SU-DHL-6 (cell line): ENCODE measurements at regions not wholly inside any gene's neighbourhood (a gene's known extent, or its start where the extent isn't known, plus 50 kb on each side); places are given as distances from the start of the nearest gene placed in this dataset.

Source experiments
- H2AFZ ChIP-seq: fragments of 200-600 bp; sonication (generic); 2 replicates; pipeline ENCODE4 v1.6.1; 2014; ENCODE audit warnings: low read depth, mild to moderate bottlenecking, moderate library complexity, mixed read lengths, antibody characterized with exemption, low read length; ENCODE audit not compliant: severe bottlenecking
- H3F3A ChIP-seq: fragments of 200-600 bp; shearing (Covaris generic); 2 replicates; pipeline ENCODE4 v1.6.0; 2016; ENCODE audit warnings: antibody characterized with exemption, mild to moderate bottlenecking; ENCODE audit not compliant: insufficient read depth
- H3K27ac ChIP-seq: fragments of 200-600 bp; sonication (generic); 2 replicates; pipeline ENCODE4 v1.5.1; 2016; ENCODE audit warnings: low read depth, mild to moderate bottlenecking, low read length, moderate library complexity, mixed read lengths
- H3K27me3 ChIP-seq: fragments of 200-600 bp; sonication (generic), shearing (Covaris generic); 2 replicates; pipeline ENCODE4 v1.6.0; 2014; ENCODE audit warnings: mild to moderate bottlenecking, low read length
- H3K36me3 ChIP-seq: fragments of 200-600 bp; sonication (generic); 2 replicates; pipeline ENCODE4 v1.6.1; 2014; ENCODE audit warnings: mild to moderate bottlenecking, low read length, mixed read lengths
- H3K4me2 ChIP-seq: fragments of 300-600, 200-600 bp; shearing (Covaris generic), sonication (generic); 2 replicates; pipeline ENCODE4 v1.6.0; 2014; ENCODE audit warnings: low read length, low read depth, mild to moderate bottlenecking; ENCODE audit not compliant: poor library complexity, severe bottlenecking
- H3K4me3 ChIP-seq: fragments of 200-600 bp; sonication (generic); 2 replicates; pipeline ENCODE4 v1.5.1; 2014; ENCODE audit warnings: antibody characterized with exemption, low read length, mild to moderate bottlenecking, mixed read lengths; ENCODE audit not compliant: insufficient read depth, poor library complexity, severe bottlenecking
- H3K79me2 ChIP-seq: fragments of 200-600 bp; sonication (generic); 2 replicates; pipeline ENCODE4 v1.6.1; 2014; ENCODE audit warnings: mild to moderate bottlenecking, low read length, moderate library complexity; ENCODE audit not compliant: insufficient read depth
- H3K9ac ChIP-seq: fragments of 200-600 bp; sonication (generic); 2 replicates; pipeline ENCODE4 v1.7.0; 2014; ENCODE audit warnings: mild to moderate bottlenecking, low read length
- H3K9me2 ChIP-seq: fragments of 200-600 bp; sonication (generic); replicated peaks from 2 replicates; pipeline ENCODE4 v1.6.1; 2014; ENCODE audit warnings: low read length; ENCODE audit not compliant: insufficient read depth
- H3K9me3 ChIP-seq: fragments of 200-600 bp; sonication (generic); 2 replicates; pipeline ENCODE4 v1.6.1; 2014; ENCODE audit warnings: low read length, mixed read lengths; ENCODE audit not compliant: insufficient read depth
- H4K20me1 ChIP-seq: fragments of 200-600 bp; sonication (generic); 2 replicates; pipeline ENCODE4 v1.6.1; 2014; ENCODE audit warnings: low read depth, mild to moderate bottlenecking, antibody characterized with exemption, low read length, moderate library complexity, mixed read lengths
- CTCF ChIP-seq: fragments of 200-600 bp; sonication (generic); IDR thresholded peaks from one replicate; pipeline ENCODE4 v1.5.1; 2017; ENCODE audit warnings: antibody characterized with exemption, mild to moderate bottlenecking, low read length, moderate library complexity; ENCODE audit not compliant: insufficient read depth, poor library complexity, severe bottlenecking
- EZH2phosphoT487 ChIP-seq: fragments of 200-600 bp; sonication (generic), shearing (Covaris generic); conservative IDR thresholded peaks from 2 replicates; pipeline ENCODE4 v1.6.1; 2018; ENCODE audit warnings: mild to moderate bottlenecking, antibody characterized with exemption, low read length, moderate library complexity, mixed read lengths

- H3K9ac ChIP-seq = no peak overlapping the region
- no peaks in the 10 kb centered on the region for H3F3A ChIP-seq
- H3K27ac ChIP-seq = no peak overlapping the region
- H3K9me2 ChIP-seq = no peaks in the 10 kb centered on the region
- H3K4me2 ChIP-seq = no peak overlapping the region
- no peak for TF ChIP-seq EZH2phosphoT487
- no peak for TF ChIP-seq CTCF
- H3K4me3 ChIP-seq = no peak overlapping the region
- H3K27me3 ChIP-seq = no peaks in the 10 kb centered on the region
- no peak overlapping the region for H2AFZ ChIP-seq
- H3K9me3 ChIP-seq = no peaks in the 10 kb centered on the region
- no peaks in the 10 kb centered on the region for H3K36me3 ChIP-seq
- no peaks in the 10 kb centered on the region for H3K79me2 ChIP-seq
- no peaks in the 10 kb centered on the region for H4K20me1 ChIP-seq
Measured at GRCh38 chr4:123936621-123937043, 540.0 kb downstream of the SPRY1 start.

GRCh38 chr4:123937581-123937980 lies 541.0 kb downstream of the SPRY1 start:
- TF ChIP-seq CTCF = no peak
- TF ChIP-seq EZH2phosphoT487 = no peak
- no peaks in the 10 kb centered on the region for H3F3A ChIP-seq
- no peaks in the 10 kb centered on the region for H3K36me3 ChIP-seq
- H3K9me3 ChIP-seq = no peaks in the 10 kb centered on the region
- H3K9ac ChIP-seq = no peak overlapping the region
- H3K4me3 ChIP-seq = no peak overlapping the region
- H4K20me1 ChIP-seq = no peaks in the 10 kb centered on the region
- no peaks in the 10 kb centered on the region for H3K9me2 ChIP-seq
- H3K4me2 ChIP-seq = no peak overlapping the region
- H3K79me2 ChIP-seq = no peaks in the 10 kb centered on the region
- no peak overlapping the region for H2AFZ ChIP-seq
- H3K27me3 ChIP-seq = no peaks in the 10 kb centered on the region
- no peak overlapping the region for H3K27ac ChIP-seq

DNA sequence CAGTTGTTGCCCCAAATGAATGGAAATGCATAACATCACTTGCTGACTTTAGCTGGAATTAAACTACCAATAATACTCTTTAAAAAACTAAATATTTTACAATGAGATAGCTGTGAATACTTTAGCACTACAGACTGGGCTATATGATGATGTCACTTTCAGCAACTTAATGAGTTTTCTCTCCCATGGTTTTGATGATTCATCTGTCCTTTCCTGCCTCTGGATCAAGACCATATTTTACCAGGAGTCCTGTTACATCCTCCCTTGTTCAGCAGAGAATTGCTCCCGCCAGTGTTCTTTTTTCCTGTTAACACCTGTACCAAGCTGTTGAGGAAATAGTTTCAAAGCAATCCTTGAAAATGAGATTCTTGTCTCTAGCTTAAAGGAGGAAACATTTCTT lies 543.0 kb downstream of the SPRY1 start:
- H4K20me1 ChIP-seq = no peaks in the 10 kb centered on the region
- no peak for TF ChIP-seq CTCF
- TF ChIP-seq EZH2phosphoT487 = no peak
- no peak overlapping the region for H2AFZ ChIP-seq
- no peak overlapping the region for H3K9ac ChIP-seq
- H3K27ac ChIP-seq = no peak overlapping the region
- H3K4me3 ChIP-seq = no peak overlapping the region
- H3K9me2 ChIP-seq = no peaks in the 10 kb centered on the region
- no peak overlapping the region for H3K4me2 ChIP-seq
- no peaks in the 10 kb centered on the region for H3K36me3 ChIP-seq
- no peaks in the 10 kb centered on the region for H3F3A ChIP-seq
- no peaks in the 10 kb centered on the region for H3K9me3 ChIP-seq
- no peaks in the 10 kb centered on the region for H3K79me2 ChIP-seq
- no peaks in the 10 kb centered on the region for H3K27me3 ChIP-seq
